GM12878 (cell line): ENCODE measurements at regions not wholly inside any gene's neighbourhood (a gene's known extent, or its start where the extent isn't known, plus 50 kb on each side); places are given as distances from the start of the nearest gene placed in this dataset.

Experiments used
- ASH2L ChIP-seq: fragments of 300-600, 200-600 bp; sonication (generic); IDR thresholded peaks from 2 replicates; pipeline ENCODE4 v1.6.1; 2017; ENCODE audit warnings: low read depth, mild to moderate bottlenecking, borderline replicate concordance
- BHLHE40 ChIP-seq, 2 experiments: fragments of 450-650 bp in 1 of 2; IDR thresholded peaks; 2 replicates each; pipeline ENCODE4 v1.6.1; 2011 to 2017; ENCODE audit warnings: low read depth in 2 of 2, borderline replicate concordance in 1 of 2, improper control_type of control experiment in 1 of 2, low read length in 1 of 2, mild to moderate bottlenecking in 1 of 2
- CBX5 ChIP-seq: sonication (generic); IDR thresholded peaks from 2 replicates; pipeline ENCODE4 v1.6.1; 2016; ENCODE audit warnings: low read depth, moderate library complexity, mild to moderate bottlenecking, inconsistent platforms
- CREB1 ChIP-seq: IDR thresholded peaks from 2 replicates; pipeline ENCODE4 v1.6.1; 2012; ENCODE audit warnings: low read depth, mild to moderate bottlenecking, inconsistent platforms
- E4F1 ChIP-seq: fragments of 450-650 bp; IDR thresholded peaks from 2 replicates; pipeline ENCODE4 v1.6.1; 2018; ENCODE audit warnings: borderline replicate concordance, mild to moderate bottlenecking; ENCODE audit not compliant: partially characterized antibody
- HDGF ChIP-seq: fragments of 450-650 bp; IDR thresholded peaks from 2 replicates; pipeline ENCODE4 v1.6.1; 2016; ENCODE audit warnings: antibody characterized with exemption
- IKZF2 ChIP-seq, 2 experiments: fragments of 450-650 bp; IDR thresholded peaks; 2 replicates each; pipeline ENCODE4 v1.6.1; 2017; ENCODE audit warnings: mild to moderate bottlenecking in 2 of 2, moderate library complexity in 2 of 2
- IRF4 ChIP-seq: IDR thresholded peaks from 2 replicates; pipeline ENCODE4 v1.6.1; 2011; ENCODE audit warnings: low read depth, low read length
- NBN ChIP-seq: fragments of 450-650 bp; IDR thresholded peaks from 2 replicates; pipeline ENCODE4 v1.6.1; 2016
- PML ChIP-seq: IDR thresholded peaks from 2 replicates; pipeline ENCODE4 v1.6.1; 2012; ENCODE audit warnings: low read length, inconsistent platforms
- POLR2AphosphoS2 ChIP-seq: IDR thresholded peaks from 2 replicates; pipeline ENCODE4 v1.6.1; 2011; ENCODE audit warnings: low read depth, mild to moderate bottlenecking, low read length, improper control_type of control experiment, moderate library complexity
- POLR2AphosphoS5 ChIP-seq: IDR thresholded peaks from 2 replicates; pipeline ENCODE4 v1.6.1; 2011; ENCODE audit warnings: mild to moderate bottlenecking, low read length, inconsistent platforms
- RB1 ChIP-seq: fragments of 450-650 bp; formaldehyde crosslinking; IDR thresholded peaks from 2 replicates; pipeline ENCODE4 v1.6.1; 2017; ENCODE audit warnings: mild to moderate bottlenecking, borderline replicate concordance
- RUNX3 ChIP-seq: IDR thresholded peaks from 2 replicates; pipeline ENCODE4 v1.6.1; 2012; ENCODE audit warnings: low read length, inconsistent platforms
- SIX5 ChIP-seq: IDR thresholded peaks from 2 replicates; pipeline ENCODE4 v1.6.1; 2011; ENCODE audit warnings: mild to moderate bottlenecking, low read depth, low read length, moderate library complexity; ENCODE audit not compliant: severe bottlenecking
- SP1 ChIP-seq: IDR thresholded peaks from one replicate; pipeline ENCODE4 v1.6.1; 2011; ENCODE audit warnings: low read depth, low read length
- SRF ChIP-seq, 2 experiments: IDR thresholded peaks; 2 replicates each; pipeline ENCODE4 v1.6.1; 2011; ENCODE audit warnings: low read depth in 2 of 2, low read length in 2 of 2, mild to moderate bottlenecking in 1 of 2, moderate library complexity in 1 of 2
- SUZ12 ChIP-seq: fragments of 200-600 bp; sonication (generic); IDR thresholded peaks from one replicate; pipeline ENCODE4 v1.6.1; 2018; ENCODE audit warnings: antibody characterized with exemption, mild to moderate bottlenecking; ENCODE audit not compliant: unreplicated experiment
- USF1 ChIP-seq: IDR thresholded peaks from 2 replicates; pipeline ENCODE4 v1.6.1; 2011; ENCODE audit warnings: borderline replicate concordance, low read depth, mild to moderate bottlenecking, moderate library complexity, mixed read lengths, low read length; ENCODE audit not compliant: insufficient read depth; ENCODE audit errors: extremely low read length
- ZNF592 ChIP-seq: fragments of 450-650 bp; IDR thresholded peaks from 2 replicates; pipeline ENCODE4 v1.6.1; 2017; ENCODE audit warnings: mild to moderate bottlenecking, moderate library complexity
- ZNF622 ChIP-seq: fragments of 450-650 bp; IDR thresholded peaks from 2 replicates; pipeline ENCODE4 v1.6.1; 2017; ENCODE audit warnings: mild to moderate bottlenecking, inconsistent platforms
- TF ChIP-seq, protein P1 (sequence below): fragments of 450-650 bp; IDR thresholded peaks from 2 replicates; pipeline ENCODE4 v1.6.1; 2017; ENCODE audit warnings: low read depth, mild to moderate bottlenecking, moderate library complexity

- TF ChIP-seq E4F1: no peak
- TF ChIP-seq NBN: 0 out of 2 replicates have a peak, but pooled peaks have one; percentile 33
- peak; percentile 71 for TF ChIP-seq RUNX3
- no peak for TF ChIP-seq ZNF622
- no peak for TF ChIP-seq ZNF592
- 0 out of 2 replicates have a peak, but pooled peaks have one; percentile 7 for TF ChIP-seq CREB1
- TF ChIP-seq SRF (IDR thresholded peaks at IDR 0.05; ENCODE audit: low read depth in 2 of 2, low read length in 2 of 2): no peak
- TF ChIP-seq POLR2AphosphoS5: peak; percentile 26; the same call in 1 of the 2 replicates
- TF ChIP-seq CBX5: no peak
- TF ChIP-seq ASH2L: 0 out of 2 replicates have a peak, but pooled peaks have one; percentile 52
- no peak for TF ChIP-seq USF1
- TF ChIP-seq SIX5: no peak
- TF ChIP-seq SUZ12: no peak
- TF ChIP-seq, protein P1, sequence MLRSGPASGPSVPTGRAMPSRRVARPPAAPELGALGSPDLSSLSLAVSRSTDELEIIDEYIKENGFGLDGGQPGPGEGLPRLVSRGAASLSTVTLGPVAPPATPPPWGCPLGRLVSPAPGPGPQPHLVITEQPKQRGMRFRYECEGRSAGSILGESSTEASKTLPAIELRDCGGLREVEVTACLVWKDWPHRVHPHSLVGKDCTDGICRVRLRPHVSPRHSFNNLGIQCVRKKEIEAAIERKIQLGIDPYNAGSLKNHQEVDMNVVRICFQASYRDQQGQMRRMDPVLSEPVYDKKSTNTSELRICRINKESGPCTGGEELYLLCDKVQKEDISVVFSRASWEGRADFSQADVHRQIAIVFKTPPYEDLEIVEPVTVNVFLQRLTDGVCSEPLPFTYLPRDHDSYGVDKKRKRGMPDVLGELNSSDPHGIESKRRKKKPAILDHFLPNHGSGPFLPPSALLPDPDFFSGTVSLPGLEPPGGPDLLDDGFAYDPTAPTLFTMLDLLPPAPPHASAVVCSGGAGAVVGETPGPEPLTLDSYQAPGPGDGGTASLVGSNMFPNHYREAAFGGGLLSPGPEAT: peak; percentile 52; the same call in 1 of the 2 replicates
- TF ChIP-seq IRF4: peak; percentile 33; the same call in 1 of the 2 replicates
- peak in 1 of 2 experiments; percentile 27; a peak in 1 of 4 replicates for TF ChIP-seq IKZF2 (IDR thresholded peaks at IDR 0.05)
- TF ChIP-seq RB1: no peak
- no peak for TF ChIP-seq SP1
- peak; percentile 66 for TF ChIP-seq PML
- peak; percentile 31 to 51; a peak in 2 of 4 replicates for TF ChIP-seq BHLHE40 (IDR thresholded peaks at IDR 0.05; ENCODE audit: borderline replicate concordance in 1 of 2, low read depth in 2 of 2, low read length in 1 of 2)
- no peak for TF ChIP-seq HDGF
- TF ChIP-seq POLR2AphosphoS2: no peak
Observed at GRCh38 chr2:147181351-147182029, 663.3 kb upstream of the ACVR2A start (continued).
